WTC11 (cell line): ENCODE measurements at regions not wholly inside any gene's neighbourhood (a gene's known extent, or its start where the extent isn't known, plus 50 kb on each side); places are given as distances from the start of the nearest gene placed in this dataset.

ENCODE experiments used
- ATAC-seq: fragments of 200-7000 bp; cut with Tn5 transposase; 2 replicates; pipeline ENCODE4 v1.10.0; 2021; ENCODE audit warnings: mild to moderate bottlenecking, moderate library complexity
- CTCF ChIA-PET: fragments of 300-600 bp; sonication (Branson Sonifier 250); formaldehyde crosslinking; loops from one replicate; lab custom pipeline; 2021; ENCODE audit warnings: antibody characterized with exemption; lab: Charles Lee
- POLR2A ChIA-PET: fragments of 350-600 bp; sonication (Branson Sonifier 250); formaldehyde crosslinking; loops from one replicate; lab custom pipeline; 2021; ENCODE audit warnings: antibody characterized with exemption; lab: Charles Lee
- DNase-seq: peaks from one replicate; pipeline ENCODE4 v3.0.0; 2021; ENCODE audit warnings: low spot score
- H3K27ac Mint-ChIP-seq: 2 replicates; pipeline ENCODE4 v1.8.0; 2021; ENCODE audit warnings: mixed read lengths
- H3K27me3 Mint-ChIP-seq: 2 replicates; pipeline ENCODE4 v1.8.0; 2021; ENCODE audit warnings: low read depth, mild to moderate bottlenecking, moderate library complexity, mixed read lengths
- H3K36me3 Mint-ChIP-seq: 2 replicates; pipeline ENCODE4 v1.8.0; 2021; ENCODE audit warnings: mixed read lengths
- H3K4me1 Mint-ChIP-seq: 2 replicates; pipeline ENCODE4 v1.8.0; 2022; ENCODE audit warnings: mixed read lengths
- H3K4me3 Mint-ChIP-seq: 2 replicates; pipeline ENCODE4 v1.8.0; 2021; ENCODE audit warnings: mild to moderate bottlenecking, moderate library complexity, mixed read lengths
- H3K9me3 Mint-ChIP-seq: 2 replicates; pipeline ENCODE4 v1.8.0; 2021; ENCODE audit warnings: mixed read lengths
- ATF1 ChIP-seq: sonication (generic); formaldehyde crosslinking; IDR thresholded peaks from 2 replicates; pipeline ENCODE4 v1.8.1; 2023; ENCODE audit warnings: mild to moderate bottlenecking, moderate library complexity, missing genetic modification reagents
- FOXP1 ChIP-seq: sonication (generic); formaldehyde crosslinking; IDR thresholded peaks from 2 replicates; pipeline ENCODE4 v1.8.0; 2022; ENCODE audit warnings: missing genetic modification reagents, mild to moderate bottlenecking, moderate library complexity, borderline replicate concordance
- GABPB1 ChIP-seq: sonication (generic); formaldehyde crosslinking; IDR thresholded peaks from 2 replicates; pipeline ENCODE4 v1.8.1; 2023; ENCODE audit warnings: mild to moderate bottlenecking, missing genetic modification reagents
- KAT7 ChIP-seq: sonication (generic); formaldehyde crosslinking; IDR thresholded peaks from 2 replicates; pipeline ENCODE4 v1.8.1; 2023; ENCODE audit warnings: missing genetic modification reagents, mild to moderate bottlenecking, borderline replicate concordance
- PRRX2 ChIP-seq: fragments of 250-450 bp; sonication (Bioruptor Pico); IDR thresholded peaks from 2 replicates; pipeline ENCODE4 v1.8.0; 2021; ENCODE audit warnings: mild to moderate bottlenecking
- SMAD4 ChIP-seq: sonication (generic); formaldehyde crosslinking; IDR thresholded peaks from 2 replicates; pipeline ENCODE4 v1.8.0; 2022; ENCODE audit warnings: mild to moderate bottlenecking, missing genetic modification reagents
- SOX15 ChIP-seq: fragments of 250-450 bp; sonication (Bioruptor Pico); IDR thresholded peaks from 2 replicates; pipeline ENCODE4 v1.9.0; 2021; ENCODE audit warnings: mild to moderate bottlenecking
- TCF7 ChIP-seq: sonication (generic); formaldehyde crosslinking; IDR thresholded peaks from 2 replicates; pipeline ENCODE4 v1.8.0; 2022; ENCODE audit warnings: mild to moderate bottlenecking, low read depth, missing genetic modification reagents, moderate library complexity
- TEAD4 ChIP-seq: sonication (generic); formaldehyde crosslinking; IDR thresholded peaks from 2 replicates; pipeline ENCODE4 v1.8.0; 2022; ENCODE audit warnings: mild to moderate bottlenecking, missing genetic modification reagents
- ZNF219 ChIP-seq: sonication (generic); formaldehyde crosslinking; IDR thresholded peaks from 2 replicates; pipeline ENCODE4 v1.8.0; 2023; ENCODE audit warnings: missing genetic modification reagents, mild to moderate bottlenecking, borderline replicate concordance
- ZNF423 ChIP-seq: fragments of 250-450 bp; sonication (Bioruptor Pico); IDR thresholded peaks from 2 replicates; pipeline ENCODE4 v2.1.2; 2022; ENCODE audit warnings: mild to moderate bottlenecking, moderate library complexity
- TF ChIP-seq, protein P1 (sequence below): sonication (generic); formaldehyde crosslinking; IDR thresholded peaks from 2 replicates; pipeline ENCODE4 v1.8.1; 2023; ENCODE audit warnings: mild to moderate bottlenecking, missing genetic modification reagents
- TF ChIP-seq, protein P2 (sequence below): fragments of 250-450 bp; sonication (Bioruptor Pico); IDR thresholded peaks from 2 replicates; pipeline ENCODE4 v1.8.0; 2021; ENCODE audit warnings: mild to moderate bottlenecking
- TF ChIP-seq, protein P3 (sequence below): fragments of 250-450 bp; sonication (Bioruptor Pico); IDR thresholded peaks from 2 replicates; pipeline ENCODE4 v1.9.0; 2021; ENCODE audit warnings: moderate library complexity, mild to moderate bottlenecking, inconsistent platforms, borderline replicate concordance
- TF ChIP-seq, protein P4 (sequence below): fragments of 250-450 bp; sonication (Bioruptor Pico); IDR thresholded peaks from 2 replicates; pipeline ENCODE4 v1.9.0; 2021; ENCODE audit warnings: mild to moderate bottlenecking
- TF ChIP-seq, protein P5 (sequence below): sonication (generic); formaldehyde crosslinking; IDR thresholded peaks from 2 replicates; pipeline ENCODE4 v1.8.1; 2023; ENCODE audit warnings: mild to moderate bottlenecking, missing genetic modification reagents, borderline replicate concordance
- TF ChIP-seq, protein P6 (sequence below): sonication (generic); formaldehyde crosslinking; IDR thresholded peaks from 2 replicates; pipeline ENCODE4 v1.8.0; 2022; ENCODE audit warnings: mild to moderate bottlenecking, missing genetic modification reagents
- TF ChIP-seq, protein P7 (sequence below): sonication (generic); formaldehyde crosslinking; IDR thresholded peaks from 2 replicates; pipeline ENCODE4 v1.8.1; 2023; ENCODE audit warnings: mild to moderate bottlenecking, missing genetic modification reagents, moderate library complexity
- TF ChIP-seq, protein P8 (sequence below): sonication (generic); formaldehyde crosslinking; IDR thresholded peaks from 2 replicates; pipeline ENCODE4 v1.8.0; 2022; ENCODE audit warnings: mild to moderate bottlenecking, missing genetic modification reagents

DNA sequence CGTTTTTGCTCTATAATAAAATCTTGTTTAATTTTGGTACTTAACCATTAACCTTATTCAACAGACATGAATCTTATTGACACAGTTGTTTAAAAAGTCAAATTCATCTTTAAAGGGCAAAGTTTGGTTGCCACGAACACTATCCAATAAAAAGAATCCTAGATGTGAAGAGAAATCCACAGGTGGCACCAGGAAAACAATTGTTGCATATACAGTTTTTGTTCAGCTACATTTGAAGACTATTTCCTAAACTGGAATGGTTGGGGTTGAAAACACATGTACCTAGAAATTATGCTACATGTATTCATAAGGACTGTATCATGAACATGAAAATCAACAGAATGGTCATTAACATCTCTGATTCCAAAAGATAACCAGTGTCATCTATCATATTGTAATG lies 71.1 kb upstream of the GULP1 start (continued):
- TF ChIP-seq, protein P1, sequence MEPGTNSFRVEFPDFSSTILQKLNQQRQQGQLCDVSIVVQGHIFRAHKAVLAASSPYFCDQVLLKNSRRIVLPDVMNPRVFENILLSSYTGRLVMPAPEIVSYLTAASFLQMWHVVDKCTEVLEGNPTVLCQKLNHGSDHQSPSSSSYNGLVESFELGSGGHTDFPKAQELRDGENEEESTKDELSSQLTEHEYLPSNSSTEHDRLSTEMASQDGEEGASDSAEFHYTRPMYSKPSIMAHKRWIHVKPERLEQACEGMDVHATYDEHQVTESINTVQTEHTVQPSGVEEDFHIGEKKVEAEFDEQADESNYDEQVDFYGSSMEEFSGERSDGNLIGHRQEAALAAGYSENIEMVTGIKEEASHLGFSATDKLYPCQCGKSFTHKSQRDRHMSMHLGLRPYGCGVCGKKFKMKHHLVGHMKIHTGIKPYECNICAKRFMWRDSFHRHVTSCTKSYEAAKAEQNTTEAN (CRISPR knock-in tag): no peak
- TF ChIP-seq, protein P2, sequence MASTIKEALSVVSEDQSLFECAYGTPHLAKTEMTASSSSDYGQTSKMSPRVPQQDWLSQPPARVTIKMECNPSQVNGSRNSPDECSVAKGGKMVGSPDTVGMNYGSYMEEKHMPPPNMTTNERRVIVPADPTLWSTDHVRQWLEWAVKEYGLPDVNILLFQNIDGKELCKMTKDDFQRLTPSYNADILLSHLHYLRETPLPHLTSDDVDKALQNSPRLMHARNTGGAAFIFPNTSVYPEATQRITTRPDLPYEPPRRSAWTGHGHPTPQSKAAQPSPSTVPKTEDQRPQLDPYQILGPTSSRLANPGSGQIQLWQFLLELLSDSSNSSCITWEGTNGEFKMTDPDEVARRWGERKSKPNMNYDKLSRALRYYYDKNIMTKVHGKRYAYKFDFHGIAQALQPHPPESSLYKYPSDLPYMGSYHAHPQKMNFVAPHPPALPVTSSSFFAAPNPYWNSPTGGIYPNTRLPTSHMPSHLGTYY (CRISPR knock-in tag): no peak
- TF ChIP-seq, protein P3, sequence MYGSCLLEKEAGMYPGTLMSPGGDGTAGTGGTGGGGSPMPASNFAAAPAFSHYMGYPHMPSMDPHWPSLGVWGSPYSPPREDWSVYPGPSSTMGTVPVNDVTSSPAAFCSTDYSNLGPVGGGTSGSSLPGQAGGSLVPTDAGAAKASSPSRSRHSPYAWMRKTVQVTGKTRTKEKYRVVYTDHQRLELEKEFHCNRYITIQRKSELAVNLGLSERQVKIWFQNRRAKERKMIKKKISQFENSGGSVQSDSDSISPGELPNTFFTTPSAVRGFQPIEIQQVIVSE (CRISPR knock-in tag): no peak
- TF ChIP-seq, all 79 proteins: peak for 0

DNA sequence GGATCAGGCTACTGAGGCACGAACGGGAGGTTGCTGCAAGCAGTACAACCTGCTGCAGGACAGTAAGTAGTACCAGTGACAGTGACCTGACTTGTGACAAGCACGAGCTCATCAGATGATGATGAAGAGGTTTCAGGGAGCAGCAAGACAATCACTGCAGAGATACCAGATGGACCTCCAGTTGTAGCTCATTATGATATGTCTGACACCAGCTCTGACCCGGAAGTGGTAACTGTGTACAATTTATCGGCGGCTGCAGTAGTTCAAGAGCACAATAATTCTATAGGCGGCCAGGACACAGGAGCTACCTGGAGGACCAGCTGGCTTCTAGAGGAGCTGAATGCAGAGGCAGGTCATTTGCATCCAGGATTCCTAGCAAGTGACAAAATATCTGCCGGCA lies 64.0 kb upstream of the GULP1 start:
- Mint-ChIP-seq H3K27ac (no peak overlapping the region), H3K9me3 (peaks cover 54% of the 10 kb centered on the region), H3K27me3 (peaks cover 2% of the 10 kb centered on the region; the same call in 1 of the 2 replicates), H3K4me3 (no peak overlapping the region), H3K36me3 (peaks cover 28% of the 10 kb centered on the region), H3K4me1 (no peaks in the 10 kb centered on the region)
- no peak for ATAC-seq
- POLR2A ChIA-PET: no interaction called here
- no peak for DNase-seq
- TF ChIP-seq, protein P4, sequence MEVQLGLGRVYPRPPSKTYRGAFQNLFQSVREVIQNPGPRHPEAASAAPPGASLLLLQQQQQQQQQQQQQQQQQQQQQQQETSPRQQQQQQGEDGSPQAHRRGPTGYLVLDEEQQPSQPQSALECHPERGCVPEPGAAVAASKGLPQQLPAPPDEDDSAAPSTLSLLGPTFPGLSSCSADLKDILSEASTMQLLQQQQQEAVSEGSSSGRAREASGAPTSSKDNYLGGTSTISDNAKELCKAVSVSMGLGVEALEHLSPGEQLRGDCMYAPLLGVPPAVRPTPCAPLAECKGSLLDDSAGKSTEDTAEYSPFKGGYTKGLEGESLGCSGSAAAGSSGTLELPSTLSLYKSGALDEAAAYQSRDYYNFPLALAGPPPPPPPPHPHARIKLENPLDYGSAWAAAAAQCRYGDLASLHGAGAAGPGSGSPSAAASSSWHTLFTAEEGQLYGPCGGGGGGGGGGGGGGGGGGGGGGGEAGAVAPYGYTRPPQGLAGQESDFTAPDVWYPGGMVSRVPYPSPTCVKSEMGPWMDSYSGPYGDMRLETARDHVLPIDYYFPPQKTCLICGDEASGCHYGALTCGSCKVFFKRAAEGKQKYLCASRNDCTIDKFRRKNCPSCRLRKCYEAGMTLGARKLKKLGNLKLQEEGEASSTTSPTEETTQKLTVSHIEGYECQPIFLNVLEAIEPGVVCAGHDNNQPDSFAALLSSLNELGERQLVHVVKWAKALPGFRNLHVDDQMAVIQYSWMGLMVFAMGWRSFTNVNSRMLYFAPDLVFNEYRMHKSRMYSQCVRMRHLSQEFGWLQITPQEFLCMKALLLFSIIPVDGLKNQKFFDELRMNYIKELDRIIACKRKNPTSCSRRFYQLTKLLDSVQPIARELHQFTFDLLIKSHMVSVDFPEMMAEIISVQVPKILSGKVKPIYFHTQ: no peak
- TF ChIP-seq, protein P5, sequence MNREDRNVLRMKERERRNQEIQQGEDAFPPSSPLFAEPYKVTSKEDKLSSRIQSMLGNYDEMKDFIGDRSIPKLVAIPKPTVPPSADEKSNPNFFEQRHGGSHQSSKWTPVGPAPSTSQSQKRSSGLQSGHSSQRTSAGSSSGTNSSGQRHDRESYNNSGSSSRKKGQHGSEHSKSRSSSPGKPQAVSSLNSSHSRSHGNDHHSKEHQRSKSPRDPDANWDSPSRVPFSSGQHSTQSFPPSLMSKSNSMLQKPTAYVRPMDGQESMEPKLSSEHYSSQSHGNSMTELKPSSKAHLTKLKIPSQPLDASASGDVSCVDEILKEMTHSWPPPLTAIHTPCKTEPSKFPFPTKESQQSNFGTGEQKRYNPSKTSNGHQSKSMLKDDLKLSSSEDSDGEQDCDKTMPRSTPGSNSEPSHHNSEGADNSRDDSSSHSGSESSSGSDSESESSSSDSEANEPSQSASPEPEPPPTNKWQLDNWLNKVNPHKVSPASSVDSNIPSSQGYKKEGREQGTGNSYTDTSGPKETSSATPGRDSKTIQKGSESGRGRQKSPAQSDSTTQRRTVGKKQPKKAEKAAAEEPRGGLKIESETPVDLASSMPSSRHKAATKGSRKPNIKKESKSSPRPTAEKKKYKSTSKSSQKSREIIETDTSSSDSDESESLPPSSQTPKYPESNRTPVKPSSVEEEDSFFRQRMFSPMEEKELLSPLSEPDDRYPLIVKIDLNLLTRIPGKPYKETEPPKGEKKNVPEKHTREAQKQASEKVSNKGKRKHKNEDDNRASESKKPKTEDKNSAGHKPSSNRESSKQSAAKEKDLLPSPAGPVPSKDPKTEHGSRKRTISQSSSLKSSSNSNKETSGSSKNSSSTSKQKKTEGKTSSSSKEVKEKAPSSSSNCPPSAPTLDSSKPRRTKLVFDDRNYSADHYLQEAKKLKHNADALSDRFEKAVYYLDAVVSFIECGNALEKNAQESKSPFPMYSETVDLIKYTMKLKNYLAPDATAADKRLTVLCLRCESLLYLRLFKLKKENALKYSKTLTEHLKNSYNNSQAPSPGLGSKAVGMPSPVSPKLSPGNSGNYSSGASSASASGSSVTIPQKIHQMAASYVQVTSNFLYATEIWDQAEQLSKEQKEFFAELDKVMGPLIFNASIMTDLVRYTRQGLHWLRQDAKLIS: no peak
- TF ChIP-seq, protein P6, sequence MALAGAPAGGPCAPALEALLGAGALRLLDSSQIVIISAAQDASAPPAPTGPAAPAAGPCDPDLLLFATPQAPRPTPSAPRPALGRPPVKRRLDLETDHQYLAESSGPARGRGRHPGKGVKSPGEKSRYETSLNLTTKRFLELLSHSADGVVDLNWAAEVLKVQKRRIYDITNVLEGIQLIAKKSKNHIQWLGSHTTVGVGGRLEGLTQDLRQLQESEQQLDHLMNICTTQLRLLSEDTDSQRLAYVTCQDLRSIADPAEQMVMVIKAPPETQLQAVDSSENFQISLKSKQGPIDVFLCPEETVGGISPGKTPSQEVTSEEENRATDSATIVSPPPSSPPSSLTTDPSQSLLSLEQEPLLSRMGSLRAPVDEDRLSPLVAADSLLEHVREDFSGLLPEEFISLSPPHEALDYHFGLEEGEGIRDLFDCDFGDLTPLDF (CRISPR knock-in tag): no peak
- TF ChIP-seq GABPB1: no peak
- TF ChIP-seq FOXP1 (CRISPR knock-in tag): no peak
- TF ChIP-seq, protein P7, sequence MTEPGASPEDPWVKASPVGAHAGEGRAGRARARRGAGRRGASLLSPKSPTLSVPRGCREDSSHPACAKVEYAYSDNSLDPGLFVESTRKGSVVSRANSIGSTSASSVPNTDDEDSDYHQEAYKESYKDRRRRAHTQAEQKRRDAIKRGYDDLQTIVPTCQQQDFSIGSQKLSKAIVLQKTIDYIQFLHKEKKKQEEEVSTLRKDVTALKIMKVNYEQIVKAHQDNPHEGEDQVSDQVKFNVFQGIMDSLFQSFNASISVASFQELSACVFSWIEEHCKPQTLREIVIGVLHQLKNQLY: no peak
- no peak for TF ChIP-seq SOX15 (CRISPR knock-in tag)
- no peak for TF ChIP-seq SMAD4 (CRISPR knock-in tag)
- no peak for TF ChIP-seq TEAD4 (CRISPR knock-in tag)
- TF ChIP-seq ATF1 (CRISPR knock-in tag): no peak
- no peak for TF ChIP-seq PRRX2
- TF ChIP-seq ZNF423 (CRISPR knock-in tag): no peak
- no peak for TF ChIP-seq TCF7 (CRISPR knock-in tag)
- TF ChIP-seq KAT7 (CRISPR knock-in tag): no peak
- TF ChIP-seq, protein P2 (CRISPR knock-in tag): no peak
- TF ChIP-seq, protein P3 (CRISPR knock-in tag): no peak
- TF ChIP-seq, protein P8, sequence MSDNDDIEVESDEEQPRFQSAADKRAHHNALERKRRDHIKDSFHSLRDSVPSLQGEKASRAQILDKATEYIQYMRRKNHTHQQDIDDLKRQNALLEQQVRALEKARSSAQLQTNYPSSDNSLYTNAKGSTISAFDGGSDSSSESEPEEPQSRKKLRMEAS (CRISPR knock-in tag): no peak
- TF ChIP-seq ZNF219 (CRISPR knock-in tag): no peak
- CTCF ChIA-PET: no interaction called here
